A549 (cell line): ENCODE measurements at regions not wholly inside any gene's neighbourhood (a gene's known extent, or its start where the extent isn't known, plus 50 kb on each side); places are given as distances from the start of the nearest gene placed in this dataset.

Experiments used
- ATAC-seq, 2 experiments: fragments of 200-7000 bp in 1 of 2; fragments of >200 bp in 1 of 2; cut with Nextera tagmentation in 1 of 2; cut with Tn5 transposase in 1 of 2; 3 replicates each; pipeline versions ENCODE4 v1.8.0 to v1.9.1; 2018 to 2020; ENCODE audit warnings: mild to moderate bottlenecking in 1 of 2, moderate library complexity in 1 of 2
- CTCF ChIA-PET: fragments of 300-600 bp; sonication (Branson Sonifier 250); formaldehyde crosslinking; extraction: SDS; loops from one replicate; lab custom pipeline; 2021; ENCODE audit warnings: antibody characterized with exemption, inconsistent platforms; lab: Yijun Ruan, JAX
- POLR2A ChIA-PET: fragments of 350-600 bp; formaldehyde crosslinking; extraction: SDS; loops from one replicate; lab custom pipeline; 2021; ENCODE audit warnings: antibody characterized with exemption, inconsistent platforms; lab: Yijun Ruan, JAX
- DNase-seq, 2 experiments: peaks; one replicate each; pipeline versions ENCODE4 v3.0.0 to v3.0.0-alpha.2; 2011 to 2016; ENCODE audit warnings: low read depth in 1 of 2, low spot score in 1 of 2
- FAIRE-seq: peaks from 2 replicates; lab custom pipeline; 2011; peaks lifted over from hg19 to GRCh38; lab: Jason Lieb, UNC
- H3K27ac ChIP-seq, 2 experiments: fragments of >200 bp; sonication (Bioruptor Twin); formaldehyde crosslinking; 3 replicates each; pipeline ENCODE4 v1.5.1; 2016 to 2017
- H3K4me1 ChIP-seq: fragments of >200 bp; sonication (Bioruptor Twin); formaldehyde crosslinking; 3 replicates; pipeline ENCODE4 v1.6.1; 2016
- H3K4me2 ChIP-seq: fragments of >200 bp; sonication (Bioruptor Twin); formaldehyde crosslinking; 3 replicates; pipeline ENCODE4 v1.6.1; 2016
- H3K4me3 ChIP-seq: fragments of >200 bp; sonication (Bioruptor Twin); formaldehyde crosslinking; 3 replicates; pipeline ENCODE4 v1.5.1; 2016
- H3K9me3 ChIP-seq: fragments of >200 bp; sonication (Bioruptor Twin); formaldehyde crosslinking; 3 replicates; pipeline ENCODE4 v1.6.1; 2016
- FOSB ChIP-seq: fragments of 250-450 bp; sonication (Bioruptor Pico); IDR thresholded peaks from 2 replicates; pipeline ENCODE4 v1.5.0; 2020; ENCODE audit warnings: mild to moderate bottlenecking, moderate library complexity
- HDAC2 ChIP-seq: fragments of 200-600 bp; sonication (generic); IDR thresholded peaks from 2 replicates; pipeline ENCODE4 v1.6.1; 2016
- HOXA7 ChIP-seq: fragments of 250-450 bp; sonication (Bioruptor Pico); IDR thresholded peaks from 2 replicates; pipeline ENCODE4 v1.5.0; 2020; ENCODE audit warnings: mild to moderate bottlenecking, moderate library complexity
- JUNB ChIP-seq: fragments of >200 bp; sonication (Bioruptor Twin); formaldehyde crosslinking; IDR thresholded peaks from 2 replicates; pipeline ENCODE4 v1.6.1; 2016
- MAZ ChIP-seq: fragments of 150-350 bp; IDR thresholded peaks from 2 replicates; pipeline ENCODE4 v1.6.1; 2014; ENCODE audit warnings: antibody characterized with exemption, low read depth, low read length, borderline replicate concordance
- NFE2L2 ChIP-seq: fragments of 150-350 bp; conservative IDR thresholded peaks from 2 replicates; pipeline ENCODE4 v1.6.1; 2014; ENCODE audit warnings: low read length
- RARB ChIP-seq: fragments of 250-450 bp; sonication (Bioruptor Pico); IDR thresholded peaks from 2 replicates; pipeline ENCODE4 v1.8.0; 2021; ENCODE audit warnings: mild to moderate bottlenecking, moderate library complexity
- RCOR1 ChIP-seq: fragments of 150-350 bp; IDR thresholded peaks from 2 replicates; pipeline ENCODE4 v1.6.1; 2014; ENCODE audit warnings: antibody characterized with exemption, low read length, low read depth
- SREBF2 ChIP-seq: fragments of 450-650 bp; IDR thresholded peaks from 2 replicates; pipeline ENCODE4 v1.6.1; 2014; ENCODE audit warnings: mild to moderate bottlenecking, moderate library complexity
- TFCP2L1 ChIP-seq: fragments of 250-450 bp; sonication (Bioruptor Pico); IDR thresholded peaks from 2 replicates; pipeline ENCODE4 v1.5.0; 2021; ENCODE audit warnings: mild to moderate bottlenecking
- ZFP36 ChIP-seq: fragments of 450-650 bp; IDR thresholded peaks from 2 replicates; pipeline ENCODE4 v1.6.1; 2014; ENCODE audit warnings: borderline replicate concordance; ENCODE audit not compliant: partially characterized antibody
- ZNF302 ChIP-seq: fragments of 250-450 bp; sonication (Bioruptor Pico); IDR thresholded peaks from 2 replicates; pipeline ENCODE4 v1.9.0; 2021; ENCODE audit warnings: inconsistent platforms, mild to moderate bottlenecking, moderate library complexity
- WGBS: methylation state at CpG from one replicate; pipeline ENCODE4 v1.1.6; 2017; ENCODE audit errors: missing lambda C conversion rate; 5-methylcytosine and 5-hydroxymethylcytosine counted together
- TF ChIP-seq, protein P1 (sequence below): fragments of 250-450 bp; sonication (Bioruptor Pico); IDR thresholded peaks from 2 replicates; pipeline ENCODE4 v1.5.0; 2021; ENCODE audit warnings: mild to moderate bottlenecking, moderate library complexity, borderline replicate concordance
- TF ChIP-seq, protein P2 (sequence below): IDR thresholded peaks from 2 replicates; pipeline ENCODE4 v1.6.1; 2012
- TF ChIP-seq, protein P3 (sequence below): fragments of 200-600 bp; sonication (generic); IDR thresholded peaks from 2 replicates; pipeline ENCODE4 v1.6.1; 2016; ENCODE audit warnings: antibody characterized with exemption, mild to moderate bottlenecking, moderate library complexity
- TF ChIP-seq, protein P4 (sequence below): IDR thresholded peaks from 2 replicates; pipeline ENCODE4 v1.6.1; 2012
- TF ChIP-seq, protein P5 (sequence below): fragments of 150-350 bp; IDR thresholded peaks from 2 replicates; pipeline ENCODE4 v1.6.1; 2014; ENCODE audit warnings: low read depth, mild to moderate bottlenecking, low read length
- TF ChIP-seq, protein P6 (sequence below): fragments of >200 bp; sonication (Bioruptor Twin); formaldehyde crosslinking; IDR thresholded peaks from 3 replicates; pipeline ENCODE4 v1.5.1; 2016
- TF ChIP-seq, protein P7 (sequence below): fragments of >200 bp; sonication (Bioruptor Twin); formaldehyde crosslinking; IDR thresholded peaks from 3 replicates; pipeline ENCODE4 v1.6.1; 2016

DNA sequence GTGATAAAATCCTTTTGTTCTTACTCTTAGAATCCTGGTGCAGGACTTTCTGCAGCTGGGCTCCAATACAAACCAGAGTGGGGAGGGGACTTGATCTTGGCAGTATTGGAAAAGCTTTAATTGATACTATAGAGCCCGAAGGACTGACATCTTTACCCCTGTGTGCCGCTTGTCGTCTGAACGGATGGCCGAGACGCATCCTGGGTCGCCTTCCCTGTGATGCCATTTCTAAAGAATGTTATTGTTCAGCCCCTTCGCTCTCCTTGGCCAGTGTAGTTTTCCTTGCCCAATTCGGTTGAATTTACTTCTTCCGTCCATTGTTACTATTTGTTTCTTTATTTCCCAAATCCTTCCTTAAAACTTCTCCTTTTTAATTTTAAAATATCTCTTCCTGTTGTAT lies 80.9 kb downstream of the CLDN34 start:
- CTCF ChIA-PET = interaction anchor here (1.0 to 2.6 kb wide), 2 partner anchors 63 to 72 kb away, joined by 3 to 7 read pairs; no protein-coding TSS in a partner anchor
- ATAC-seq = no peak

DNA sequence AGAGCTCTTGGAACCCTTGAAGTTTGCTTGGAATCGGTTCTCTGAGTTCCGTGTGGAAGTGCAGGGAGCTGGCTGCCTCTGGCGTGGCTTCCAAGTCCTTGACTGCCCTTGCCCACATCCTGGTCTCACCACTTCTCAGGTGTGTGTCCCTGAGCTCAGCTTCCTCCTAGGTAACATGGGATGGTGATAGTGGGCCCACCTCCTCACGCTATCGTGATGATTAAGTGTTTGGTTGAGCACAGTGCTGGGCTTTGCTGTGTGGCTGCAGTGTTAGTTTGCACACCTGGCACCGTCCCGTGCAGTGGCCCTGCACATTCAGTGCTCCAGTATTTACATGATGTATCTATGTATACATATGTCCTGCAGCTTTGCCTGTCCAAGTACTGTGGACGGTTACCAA lies 81.5 kb downstream of the CLDN34 start:
- no peak for DNase-seq
- 87% methylated on average over 7 of the region's 8 CpGs for WGBS
- POLR2A ChIA-PET = no interaction called here
- CTCF ChIA-PET = interaction anchor here (2.6 kb wide), 1 partner anchor 71 kb away, joined by 7 read pairs; no protein-coding TSS in a partner anchor
- no peaks in the 10 kb centered on the region for H3K9me3 ChIP-seq
- TF ChIP-seq, protein P1, sequence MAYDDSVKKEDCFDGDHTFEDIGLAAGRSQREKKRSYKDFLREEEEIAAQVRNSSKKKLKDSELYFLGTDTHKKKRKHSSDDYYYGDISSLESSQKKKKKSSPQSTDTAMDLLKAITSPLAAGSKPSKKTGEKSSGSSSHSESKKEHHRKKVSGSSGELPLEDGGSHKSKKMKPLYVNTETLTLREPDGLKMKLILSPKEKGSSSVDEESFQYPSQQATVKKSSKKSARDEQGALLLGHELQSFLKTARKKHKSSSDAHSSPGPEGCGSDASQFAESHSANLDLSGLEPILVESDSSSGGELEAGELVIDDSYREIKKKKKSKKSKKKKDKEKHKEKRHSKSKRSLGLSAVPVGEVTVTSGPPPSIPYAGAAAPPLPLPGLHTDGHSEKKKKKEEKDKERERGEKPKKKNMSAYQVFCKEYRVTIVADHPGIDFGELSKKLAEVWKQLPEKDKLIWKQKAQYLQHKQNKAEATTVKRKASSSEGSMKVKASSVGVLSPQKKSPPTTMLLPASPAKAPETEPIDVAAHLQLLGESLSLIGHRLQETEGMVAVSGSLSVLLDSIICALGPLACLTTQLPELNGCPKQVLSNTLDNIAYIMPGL (CRISPR knock-in tag) = no peak
- TF ChIP-seq ZNF302 (CRISPR knock-in tag) (no peak), NFE2L2 (no peak), RARB (CRISPR knock-in tag) (no peak), TFCP2L1 (CRISPR knock-in tag) (no peak), SREBF2 (no peak), FOSB (no peak), JUNB (no peak)
- TF ChIP-seq, protein P2, sequence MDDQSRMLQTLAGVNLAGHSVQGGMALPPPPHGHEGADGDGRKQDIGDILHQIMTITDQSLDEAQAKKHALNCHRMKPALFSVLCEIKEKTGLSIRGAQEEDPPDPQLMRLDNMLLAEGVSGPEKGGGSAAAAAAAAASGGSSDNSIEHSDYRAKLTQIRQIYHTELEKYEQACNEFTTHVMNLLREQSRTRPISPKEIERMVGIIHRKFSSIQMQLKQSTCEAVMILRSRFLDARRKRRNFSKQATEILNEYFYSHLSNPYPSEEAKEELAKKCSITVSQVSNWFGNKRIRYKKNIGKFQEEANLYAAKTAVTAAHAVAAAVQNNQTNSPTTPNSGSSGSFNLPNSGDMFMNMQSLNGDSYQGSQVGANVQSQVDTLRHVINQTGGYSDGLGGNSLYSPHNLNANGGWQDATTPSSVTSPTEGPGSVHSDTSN = no peak
- TF ChIP-seq, protein P3, sequence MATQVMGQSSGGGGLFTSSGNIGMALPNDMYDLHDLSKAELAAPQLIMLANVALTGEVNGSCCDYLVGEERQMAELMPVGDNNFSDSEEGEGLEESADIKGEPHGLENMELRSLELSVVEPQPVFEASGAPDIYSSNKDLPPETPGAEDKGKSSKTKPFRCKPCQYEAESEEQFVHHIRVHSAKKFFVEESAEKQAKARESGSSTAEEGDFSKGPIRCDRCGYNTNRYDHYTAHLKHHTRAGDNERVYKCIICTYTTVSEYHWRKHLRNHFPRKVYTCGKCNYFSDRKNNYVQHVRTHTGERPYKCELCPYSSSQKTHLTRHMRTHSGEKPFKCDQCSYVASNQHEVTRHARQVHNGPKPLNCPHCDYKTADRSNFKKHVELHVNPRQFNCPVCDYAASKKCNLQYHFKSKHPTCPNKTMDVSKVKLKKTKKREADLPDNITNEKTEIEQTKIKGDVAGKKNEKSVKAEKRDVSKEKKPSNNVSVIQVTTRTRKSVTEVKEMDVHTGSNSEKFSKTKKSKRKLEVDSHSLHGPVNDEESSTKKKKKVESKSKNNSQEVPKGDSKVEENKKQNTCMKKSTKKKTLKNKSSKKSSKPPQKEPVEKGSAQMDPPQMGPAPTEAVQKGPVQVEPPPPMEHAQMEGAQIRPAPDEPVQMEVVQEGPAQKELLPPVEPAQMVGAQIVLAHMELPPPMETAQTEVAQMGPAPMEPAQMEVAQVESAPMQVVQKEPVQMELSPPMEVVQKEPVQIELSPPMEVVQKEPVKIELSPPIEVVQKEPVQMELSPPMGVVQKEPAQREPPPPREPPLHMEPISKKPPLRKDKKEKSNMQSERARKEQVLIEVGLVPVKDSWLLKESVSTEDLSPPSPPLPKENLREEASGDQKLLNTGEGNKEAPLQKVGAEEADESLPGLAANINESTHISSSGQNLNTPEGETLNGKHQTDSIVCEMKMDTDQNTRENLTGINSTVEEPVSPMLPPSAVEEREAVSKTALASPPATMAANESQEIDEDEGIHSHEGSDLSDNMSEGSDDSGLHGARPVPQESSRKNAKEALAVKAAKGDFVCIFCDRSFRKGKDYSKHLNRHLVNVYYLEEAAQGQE = no peak
- TF ChIP-seq, protein P4, sequence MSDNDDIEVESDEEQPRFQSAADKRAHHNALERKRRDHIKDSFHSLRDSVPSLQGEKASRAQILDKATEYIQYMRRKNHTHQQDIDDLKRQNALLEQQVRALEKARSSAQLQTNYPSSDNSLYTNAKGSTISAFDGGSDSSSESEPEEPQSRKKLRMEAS = no peak
- TF ChIP-seq, protein P5, sequence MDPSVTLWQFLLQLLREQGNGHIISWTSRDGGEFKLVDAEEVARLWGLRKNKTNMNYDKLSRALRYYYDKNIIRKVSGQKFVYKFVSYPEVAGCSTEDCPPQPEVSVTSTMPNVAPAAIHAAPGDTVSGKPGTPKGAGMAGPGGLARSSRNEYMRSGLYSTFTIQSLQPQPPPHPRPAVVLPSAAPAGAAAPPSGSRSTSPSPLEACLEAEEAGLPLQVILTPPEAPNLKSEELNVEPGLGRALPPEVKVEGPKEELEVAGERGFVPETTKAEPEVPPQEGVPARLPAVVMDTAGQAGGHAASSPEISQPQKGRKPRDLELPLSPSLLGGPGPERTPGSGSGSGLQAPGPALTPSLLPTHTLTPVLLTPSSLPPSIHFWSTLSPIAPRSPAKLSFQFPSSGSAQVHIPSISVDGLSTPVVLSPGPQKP = no peak
- FAIRE-seq = no peak
- no peak for ATAC-seq
- no peak overlapping the region for H3K4me2 ChIP-seq
- H3K4me1 ChIP-seq = peaks cover 28% of the 10 kb centered on the region; the same call in 2 of the 3 replicates
- 0 out of 6 replicates have a peak overlapping the region, but pooled peaks of 1 of the 2 experiments have one; percentile 38 for H3K27ac ChIP-seq
- H3K4me3 ChIP-seq = no peak overlapping the region

More for the DNA sequence above, 80.9 kb downstream of the CLDN34 start:
- FAIRE-seq = no peak
- Histone ChIP-seq H3K4me2 (no peak overlapping the region), H3K4me1 (peaks cover 34% of the 10 kb centered on the region; the same call in 2 of the 3 replicates), H3K9me3 (no peaks in the 10 kb centered on the region), H3K27ac (no peak overlapping the region), H3K4me3 (no peak overlapping the region)
- 85% methylated on average over 10 of the region's 10 CpGs for WGBS
- no peak for DNase-seq
- TF ChIP-seq RCOR1 = no peak
- no peak for TF ChIP-seq ZFP36
- no peak for TF ChIP-seq FOSB
- TF ChIP-seq, protein P6, sequence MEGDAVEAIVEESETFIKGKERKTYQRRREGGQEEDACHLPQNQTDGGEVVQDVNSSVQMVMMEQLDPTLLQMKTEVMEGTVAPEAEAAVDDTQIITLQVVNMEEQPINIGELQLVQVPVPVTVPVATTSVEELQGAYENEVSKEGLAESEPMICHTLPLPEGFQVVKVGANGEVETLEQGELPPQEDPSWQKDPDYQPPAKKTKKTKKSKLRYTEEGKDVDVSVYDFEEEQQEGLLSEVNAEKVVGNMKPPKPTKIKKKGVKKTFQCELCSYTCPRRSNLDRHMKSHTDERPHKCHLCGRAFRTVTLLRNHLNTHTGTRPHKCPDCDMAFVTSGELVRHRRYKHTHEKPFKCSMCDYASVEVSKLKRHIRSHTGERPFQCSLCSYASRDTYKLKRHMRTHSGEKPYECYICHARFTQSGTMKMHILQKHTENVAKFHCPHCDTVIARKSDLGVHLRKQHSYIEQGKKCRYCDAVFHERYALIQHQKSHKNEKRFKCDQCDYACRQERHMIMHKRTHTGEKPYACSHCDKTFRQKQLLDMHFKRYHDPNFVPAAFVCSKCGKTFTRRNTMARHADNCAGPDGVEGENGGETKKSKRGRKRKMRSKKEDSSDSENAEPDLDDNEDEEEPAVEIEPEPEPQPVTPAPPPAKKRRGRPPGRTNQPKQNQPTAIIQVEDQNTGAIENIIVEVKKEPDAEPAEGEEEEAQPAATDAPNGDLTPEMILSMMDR = no peak
- TF ChIP-seq, protein P7, sequence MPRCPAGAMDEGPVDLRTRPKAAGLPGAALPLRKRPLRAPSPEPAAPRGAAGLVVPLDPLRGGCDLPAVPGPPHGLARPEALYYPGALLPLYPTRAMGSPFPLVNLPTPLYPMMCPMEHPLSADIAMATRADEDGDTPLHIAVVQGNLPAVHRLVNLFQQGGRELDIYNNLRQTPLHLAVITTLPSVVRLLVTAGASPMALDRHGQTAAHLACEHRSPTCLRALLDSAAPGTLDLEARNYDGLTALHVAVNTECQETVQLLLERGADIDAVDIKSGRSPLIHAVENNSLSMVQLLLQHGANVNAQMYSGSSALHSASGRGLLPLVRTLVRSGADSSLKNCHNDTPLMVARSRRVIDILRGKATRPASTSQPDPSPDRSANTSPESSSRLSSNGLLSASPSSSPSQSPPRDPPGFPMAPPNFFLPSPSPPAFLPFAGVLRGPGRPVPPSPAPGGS = no peak
- no peak for TF ChIP-seq HDAC2
- TF ChIP-seq MAZ = no peak
- TF ChIP-seq HOXA7 (CRISPR knock-in tag) = no peak
- POLR2A ChIA-PET = no interaction called here
